ENCODE measurements at regions not wholly inside any gene's neighbourhood (a gene's known extent, or its start where the extent isn't known, plus 50 kb on each side); places are given as distances from the start of the nearest gene placed in this dataset.

- no peak for DNase-seq
Observed at GRCh38 chr6:140956571-140957369, 1176.0 kb upstream of the GJE1 start.

DNA sequence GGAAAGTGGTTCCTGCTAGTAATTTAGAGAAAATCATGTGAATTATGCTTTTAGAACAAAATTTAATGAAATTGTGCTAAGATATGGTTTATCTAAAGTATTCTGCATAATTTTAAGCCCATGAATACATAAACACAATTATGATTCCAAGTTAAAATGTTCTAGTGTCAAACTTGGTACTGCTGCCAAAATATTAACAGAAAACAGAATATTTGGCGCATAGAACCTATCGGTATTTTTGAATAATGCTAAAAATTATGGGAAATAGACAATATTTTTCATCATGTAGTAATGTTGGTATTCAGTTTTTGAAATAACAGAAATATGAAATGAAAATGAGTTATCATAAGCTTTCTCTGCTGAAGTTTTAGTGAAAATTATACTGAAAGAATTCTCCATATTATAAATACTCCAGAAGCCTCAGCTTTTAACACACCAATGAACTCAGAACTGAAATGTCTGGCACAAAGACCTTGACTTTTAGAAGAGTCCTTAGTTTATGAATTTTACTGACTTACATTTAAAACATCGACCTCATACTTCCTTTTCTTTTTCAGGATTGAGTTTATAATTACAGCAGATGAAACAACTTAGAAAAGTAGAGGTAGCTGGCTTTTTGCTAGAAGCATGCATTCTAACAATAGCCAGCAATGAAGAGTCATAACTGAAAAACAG is 1192.3 kb upstream of the GJE1 start:
- no peak for DNase-seq

DNA sequence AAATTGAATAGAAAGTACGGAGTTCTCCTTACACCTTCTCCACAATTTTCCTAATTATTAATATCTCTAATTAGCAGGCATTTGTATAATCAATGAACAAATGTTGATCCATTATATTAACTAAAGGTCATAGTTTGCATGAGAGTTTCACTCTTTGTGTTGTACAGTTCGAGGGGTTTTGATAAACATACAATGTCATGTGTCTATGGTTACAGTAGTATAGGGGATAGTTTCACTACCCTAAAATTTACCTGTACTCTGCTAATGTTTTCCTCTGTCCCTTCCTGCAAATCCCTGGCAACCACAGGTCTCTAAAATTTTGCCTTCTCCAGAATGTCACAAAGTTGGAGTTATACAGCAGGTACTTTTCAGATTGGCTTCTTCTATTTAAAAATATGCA is 1199.8 kb upstream of the GJE1 start:
- DNase-seq = no peak

DNA sequence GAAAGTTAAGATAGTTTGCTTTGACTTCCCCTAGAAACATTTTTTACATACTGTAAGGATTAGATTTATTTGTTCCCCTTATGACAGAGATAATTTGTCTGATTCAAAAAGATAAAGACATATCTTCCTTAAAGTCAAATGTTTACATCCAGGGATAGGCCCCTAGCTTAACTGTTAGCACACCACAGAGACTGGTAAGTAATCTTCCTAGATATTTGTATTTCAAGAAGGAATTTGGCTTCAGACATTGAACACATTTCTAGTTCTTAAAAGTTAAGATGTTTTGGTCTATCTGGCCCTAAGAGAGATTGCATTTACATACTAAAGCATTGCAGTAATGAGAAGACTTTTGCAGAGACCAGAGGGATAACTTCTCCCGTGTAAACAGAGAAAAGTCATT is 1201.1 kb upstream of the GJE1 start:
- DNase-seq = no peak

- no peak for DNase-seq
Observed at GRCh38 chr6:140929121-140929520, 1203.6 kb upstream of the GJE1 start.

DNA sequence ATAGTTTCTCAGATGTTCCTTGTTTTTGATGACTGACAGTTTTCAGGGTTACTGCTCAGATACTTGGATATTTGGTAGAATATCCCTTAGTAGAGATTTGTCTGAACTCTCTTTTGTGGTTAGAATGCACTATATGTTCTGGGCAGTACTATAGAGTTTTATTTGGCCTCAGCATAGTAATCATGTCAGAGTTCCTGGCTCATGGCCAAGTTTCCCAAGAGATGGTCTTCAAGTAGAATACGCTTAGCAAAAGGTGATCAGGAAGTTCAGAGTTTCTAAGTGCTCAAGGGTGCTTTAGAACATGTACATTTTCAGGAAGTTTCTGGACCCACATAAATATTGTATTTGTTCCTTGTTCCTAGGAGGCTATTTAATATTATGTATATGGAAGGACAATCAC is 1209.7 kb upstream of the GJE1 start:
- DNase-seq = no peak

DNA sequence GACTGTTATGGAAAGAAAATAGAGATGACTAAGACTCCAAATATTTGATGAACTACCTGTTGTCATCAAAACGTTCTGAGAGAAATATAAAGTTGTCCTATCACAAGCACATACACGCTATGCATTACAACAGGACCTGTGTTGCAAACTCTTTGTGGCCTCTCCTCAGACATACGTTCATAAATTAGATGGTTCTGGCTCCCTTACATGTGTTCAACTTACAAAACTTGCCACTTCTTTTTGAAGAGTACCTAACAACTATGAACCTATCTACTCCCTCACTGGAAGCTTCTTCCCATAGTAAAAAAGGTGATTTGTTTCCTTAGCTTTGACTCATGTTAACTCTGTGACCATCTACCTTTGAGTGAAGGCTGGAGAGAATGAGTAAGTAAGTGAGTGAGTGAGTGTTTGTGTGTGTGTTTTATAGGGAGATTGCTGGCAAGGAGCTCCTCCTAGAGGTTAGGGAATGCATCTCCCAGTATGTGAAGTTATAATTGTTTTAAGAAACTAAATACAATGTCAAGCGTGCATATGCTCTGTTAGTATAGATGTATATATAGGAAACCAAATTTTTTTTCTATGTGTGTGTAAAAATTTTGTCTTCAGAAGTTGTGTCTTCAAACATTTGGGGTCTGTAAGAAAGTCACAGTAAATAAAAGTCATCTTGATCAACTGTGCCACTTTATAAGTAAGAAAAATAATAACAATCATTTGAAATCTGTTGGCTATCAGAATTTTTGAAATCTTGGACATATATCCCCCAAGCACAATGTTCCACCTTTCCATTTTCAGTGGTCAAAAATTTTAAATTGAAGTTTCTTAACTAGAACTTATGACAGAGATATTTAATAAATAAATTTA is 1211.1 kb upstream of the GJE1 start:
- DNase-seq = no peak

DNA sequence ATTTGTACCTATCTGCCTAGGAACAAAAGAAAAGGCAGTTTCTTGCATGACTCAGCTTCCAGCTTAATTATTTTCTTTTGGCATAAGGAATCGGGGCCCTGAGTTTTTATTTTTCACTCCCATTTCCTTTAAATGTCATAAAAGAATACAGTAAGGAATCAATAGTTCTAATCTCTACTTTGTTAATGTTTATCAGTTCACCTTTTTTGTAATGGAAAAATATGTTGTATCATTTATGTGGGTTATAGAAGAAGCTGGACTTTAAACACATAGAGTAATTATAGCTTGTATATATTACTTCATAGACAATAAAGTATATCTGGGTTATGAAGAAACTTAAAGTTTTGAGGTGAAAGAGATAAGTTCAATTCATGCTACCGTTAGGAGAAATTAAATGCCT is 1214.8 kb upstream of the GJE1 start:
- no peak for DNase-seq

DNA sequence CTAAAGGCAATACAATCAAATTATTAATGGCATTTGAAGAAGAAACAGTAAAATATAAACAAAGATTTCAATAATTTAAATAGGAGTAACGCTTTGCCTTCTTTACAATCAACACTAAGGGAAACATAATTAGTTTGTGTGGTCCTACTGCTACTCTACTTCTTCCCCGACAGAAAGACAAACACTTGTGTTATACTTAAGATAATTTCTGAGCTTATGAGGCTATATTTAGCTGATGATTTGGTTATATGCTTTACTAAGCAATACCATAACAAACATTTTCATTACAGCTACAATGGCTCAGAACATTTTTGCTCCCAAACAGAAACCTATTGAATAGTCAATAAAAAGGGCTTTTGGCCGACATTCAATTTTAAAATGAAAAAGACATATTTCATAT is 1217.2 kb upstream of the GJE1 start:
- DNase-seq = no peak

GRCh38 chr6:140915103-140915502 is 1217.6 kb upstream of the GJE1 start:
- no peak for DNase-seq

DNA sequence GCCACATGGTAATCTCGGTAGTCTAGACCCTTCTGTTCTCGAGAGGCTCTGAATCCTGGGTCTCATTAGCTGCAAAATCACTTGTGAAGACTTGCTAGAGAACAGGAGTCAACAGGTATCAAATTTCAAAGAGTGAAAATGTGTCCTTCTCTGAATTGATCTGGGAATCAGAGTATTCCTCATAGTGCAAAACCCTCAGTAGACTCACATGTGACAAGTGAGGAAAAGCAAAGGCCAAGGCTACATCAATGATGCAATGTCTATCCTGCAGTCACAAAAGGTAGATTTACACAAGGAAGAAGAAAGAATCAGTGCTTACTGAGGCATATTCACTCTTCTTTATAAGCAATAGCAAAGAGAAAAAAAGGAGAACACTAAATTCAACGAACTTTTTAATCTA is 1220.0 kb upstream of the GJE1 start:
- no peak for DNase-seq

DNA sequence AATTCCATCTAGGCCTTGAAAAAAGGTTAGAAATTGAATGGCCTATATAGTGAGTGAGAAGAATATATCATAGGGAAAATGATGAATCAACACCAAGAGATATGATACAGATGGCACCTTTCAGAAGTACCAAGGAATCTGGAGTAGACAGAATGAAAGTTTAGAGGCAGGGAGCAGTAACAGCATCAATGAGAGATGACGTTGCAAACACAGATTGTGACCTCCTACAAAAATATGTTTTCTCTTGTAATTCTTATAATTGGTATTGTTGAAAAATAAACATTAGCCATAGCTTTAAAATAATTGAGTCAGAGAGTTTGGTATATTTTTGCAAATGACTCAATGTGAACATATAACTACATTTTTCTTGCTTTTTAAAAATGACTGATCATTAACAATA is 1223.1 kb upstream of the GJE1 start:
- DNase-seq = no peak

DNA sequence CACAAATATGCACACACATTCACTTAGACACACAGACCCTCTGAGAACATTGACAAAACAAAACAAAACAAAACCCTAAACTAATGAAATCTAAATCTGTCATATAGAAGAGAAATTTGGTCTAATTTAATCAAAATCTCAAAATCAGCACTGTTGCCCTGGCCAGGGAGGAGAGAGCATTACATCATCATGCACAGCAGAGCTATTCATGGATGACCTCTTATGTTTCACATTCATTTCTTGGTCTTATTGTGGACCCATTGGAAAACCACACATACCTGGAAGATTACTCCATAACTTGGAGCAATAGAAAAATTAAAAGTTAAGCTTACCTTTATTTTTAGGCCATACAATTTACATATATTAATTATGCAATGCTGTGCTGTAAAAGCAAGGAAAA is 1223.6 kb upstream of the GJE1 start:
- DNase-seq = no peak

DNA sequence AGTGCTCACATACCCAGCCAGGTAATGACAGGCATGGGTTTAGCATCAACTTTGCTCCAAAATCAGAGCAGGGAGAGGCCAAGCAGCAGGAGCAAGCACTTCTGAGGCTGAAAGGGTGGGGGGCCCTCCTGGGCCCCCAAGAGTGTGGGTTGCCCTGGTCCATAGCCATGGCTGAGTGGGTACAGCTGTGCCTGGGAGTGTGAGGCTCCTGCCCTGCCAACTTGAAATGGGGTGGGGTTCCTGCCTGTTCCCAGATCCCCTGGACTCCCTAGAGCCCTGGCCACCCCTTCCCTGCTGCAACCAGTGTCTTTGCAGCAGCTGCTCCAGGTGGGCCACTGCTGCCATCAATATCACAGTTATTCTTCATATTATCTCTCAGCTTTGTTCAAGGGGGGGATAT is 1224.2 kb upstream of the GJE1 start:
- no peak for DNase-seq

GRCh38 chr6:140907235-140907634 is 1225.5 kb upstream of the GJE1 start:
- no peak for DNase-seq

GRCh38 chr6:140905724-140906123 is 1227.0 kb upstream of the GJE1 start:
- DNase-seq = no peak

DNA sequence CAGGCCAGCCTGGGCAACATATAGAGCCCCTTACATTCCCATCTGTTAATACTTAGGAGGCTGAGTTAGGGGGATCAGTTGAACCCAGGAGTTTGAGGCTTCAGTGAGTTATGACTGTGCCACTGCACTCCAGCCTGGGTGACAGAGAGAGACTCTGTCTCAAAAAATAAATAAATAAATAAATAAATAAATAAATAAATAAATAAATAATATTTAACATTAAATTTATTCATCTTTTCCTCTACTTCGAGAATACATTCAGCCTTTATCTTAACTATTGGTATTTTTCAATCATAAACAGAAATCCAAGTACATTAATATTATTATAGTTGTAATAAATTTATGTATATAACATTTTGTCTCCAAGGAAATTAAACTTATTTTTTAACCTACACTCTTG is 1227.7 kb upstream of the GJE1 start:
- no peak for DNase-seq

- DNase-seq = no peak
Observed at GRCh38 chr6:140897804-140898573, 1234.7 kb upstream of the GJE1 start.

- no peak for DNase-seq
Observed at GRCh38 chr6:140897349-140897748, 1235.4 kb upstream of the GJE1 start.

- no peak for DNase-seq
Observed at GRCh38 chr6:140893432-140893831, 1239.3 kb upstream of the GJE1 start.

- no peak for DNase-seq
Observed at GRCh38 chr6:140879946-140880345, 1252.8 kb upstream of the GJE1 start.

DNA sequence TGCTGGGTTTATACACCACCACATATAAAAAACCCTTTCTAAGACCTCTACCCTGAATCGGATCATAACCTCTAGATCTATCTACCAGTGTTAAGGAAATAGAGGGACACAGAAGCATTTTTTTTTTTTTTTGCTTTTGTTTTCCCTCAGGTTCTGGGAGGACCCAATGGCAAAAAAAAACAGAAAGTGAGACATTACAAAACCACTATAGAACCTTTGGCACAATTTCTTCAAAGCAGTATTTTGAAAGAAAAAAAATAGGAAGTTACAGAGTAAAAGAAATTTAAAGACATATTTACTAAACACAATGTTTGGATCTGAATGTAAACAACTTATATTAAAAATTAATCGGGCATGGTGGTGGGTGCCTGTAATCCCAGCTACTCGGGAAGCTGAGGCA is 1258.7 kb upstream of the GJE1 start:
- DNase-seq = no peak

GRCh38 chr6:140872885-140873284 is 1259.8 kb upstream of the GJE1 start:
- no peak for DNase-seq
